ENCODE measurements at regions not wholly inside any gene's neighbourhood (a gene's known extent, or its start where the extent isn't known, plus 50 kb on each side); places are given as distances from the start of the nearest gene placed in this dataset.
A peak's percentile ranks its signal among the peaks of the same experiment; 100 is the strongest.
"Not testable (repeated sequence)": the region's sequence is repeated elsewhere in the genome, so short reads cannot be mapped to it uniquely, and the experiment has no call there.

DNA sequence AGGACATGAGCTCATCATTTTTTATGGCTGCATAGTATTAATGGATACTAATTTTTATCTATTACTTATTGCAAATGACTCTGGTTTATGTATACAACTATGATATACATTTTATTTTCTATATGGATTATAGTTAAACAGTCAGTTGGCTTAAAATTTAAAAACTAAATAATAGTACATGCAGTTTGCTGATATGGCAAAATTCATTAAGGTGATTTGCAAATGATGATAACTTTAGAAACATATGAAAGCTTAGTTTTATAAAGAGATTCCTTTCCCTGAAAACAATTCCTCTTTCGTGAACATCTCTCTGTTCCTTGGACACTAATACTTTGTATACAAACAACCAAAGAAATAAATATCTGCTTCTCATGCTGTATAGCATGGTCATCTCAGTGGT lies 165.5 kb upstream of the SEMA3E start:
- ATAC-seq, result no peak
- TF ChIP-seq PPARA (CRISPR knock-in tag; IDR thresholded peaks at IDR 0.05; ENCODE audit: borderline replicate concordance) (no peak), TSHZ2 (CRISPR knock-in tag; IDR thresholded peaks at IDR 0.05) (no peak), ARNTL (CRISPR knock-in tag; IDR thresholded peaks at IDR 0.05; ENCODE audit: borderline replicate concordance, low read depth) (no peak), ZNF8 (CRISPR knock-in tag; IDR thresholded peaks at IDR 0.05) (no peak), TOX (CRISPR knock-in tag; IDR thresholded peaks at IDR 0.05; ENCODE audit: borderline replicate concordance) (no peak), CREB5 (CRISPR knock-in tag; IDR thresholded peaks at IDR 0.05; ENCODE audit: low read depth) (no peak), ZNF565 (CRISPR knock-in tag; conservative IDR thresholded peaks at IDR 0.05; ENCODE audit: low read depth) (no peak), ISL1 (CRISPR knock-in tag; IDR thresholded peaks at IDR 0.05) (no peak)

GRCh38 chr7:83812563-83812962 lies 163.6 kb upstream of the SEMA3E start:
- not testable (repeated sequence) for ATAC-seq
- TF ChIP-seq ZNF8 (CRISPR knock-in tag; IDR thresholded peaks at IDR 0.05), result peak; percentile 59; the same call in 1 of the 2 replicates

DNA sequence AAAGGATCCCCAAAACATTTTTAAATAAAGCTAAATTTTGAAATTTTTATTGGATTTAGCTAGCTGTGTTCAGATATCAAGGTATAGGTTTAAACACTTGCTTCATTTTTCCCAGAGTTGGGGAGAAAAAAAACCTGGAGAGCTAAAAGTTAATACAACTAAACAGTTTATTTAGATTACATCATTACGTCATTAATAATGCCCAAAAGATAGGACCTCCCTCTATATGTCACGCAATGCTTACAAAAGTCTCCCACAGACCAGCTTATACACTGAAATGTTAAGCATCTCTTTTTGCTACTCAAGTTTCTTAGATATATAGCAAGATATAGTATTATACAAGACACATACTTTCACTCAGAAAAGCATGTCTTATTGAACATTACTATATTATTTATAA lies 160.0 kb upstream of the SEMA3E start:
- TF ChIP-seq BACH2 (CRISPR knock-in tag; IDR thresholded peaks at IDR 0.05; ENCODE audit: borderline replicate concordance), result no peak
- TF ChIP-seq, protein P1, sequence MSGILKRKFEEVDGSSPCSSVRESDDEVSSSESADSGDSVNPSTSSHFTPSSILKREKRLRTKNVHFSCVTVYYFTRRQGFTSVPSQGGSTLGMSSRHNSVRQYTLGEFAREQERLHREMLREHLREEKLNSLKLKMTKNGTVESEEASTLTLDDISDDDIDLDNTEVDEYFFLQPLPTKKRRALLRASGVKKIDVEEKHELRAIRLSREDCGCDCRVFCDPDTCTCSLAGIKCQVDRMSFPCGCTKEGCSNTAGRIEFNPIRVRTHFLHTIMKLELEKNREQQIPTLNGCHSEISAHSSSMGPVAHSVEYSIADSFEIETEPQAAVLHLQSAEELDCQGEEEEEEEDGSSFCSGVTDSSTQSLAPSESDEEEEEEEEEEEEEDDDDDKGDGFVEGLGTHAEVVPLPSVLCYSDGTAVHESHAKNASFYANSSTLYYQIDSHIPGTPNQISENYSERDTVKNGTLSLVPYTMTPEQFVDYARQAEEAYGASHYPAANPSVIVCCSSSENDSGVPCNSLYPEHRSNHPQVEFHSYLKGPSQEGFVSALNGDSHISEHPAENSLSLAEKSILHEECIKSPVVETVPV (CRISPR knock-in tag; IDR thresholded peaks at IDR 0.05), result no peak
- TF ChIP-seq TOX (CRISPR knock-in tag; IDR thresholded peaks at IDR 0.05; ENCODE audit: borderline replicate concordance), result no peak
- no peak for TF ChIP-seq GLIS3 (CRISPR knock-in tag; IDR thresholded peaks at IDR 0.05)
- TF ChIP-seq SNAI2 (CRISPR knock-in tag; IDR thresholded peaks at IDR 0.05), result no peak
- TF ChIP-seq ZNF565 (CRISPR knock-in tag; conservative IDR thresholded peaks at IDR 0.05; ENCODE audit: low read depth), result no peak
- no peak for TF ChIP-seq ISL1 (CRISPR knock-in tag; IDR thresholded peaks at IDR 0.05)
- TF ChIP-seq, protein P2, sequence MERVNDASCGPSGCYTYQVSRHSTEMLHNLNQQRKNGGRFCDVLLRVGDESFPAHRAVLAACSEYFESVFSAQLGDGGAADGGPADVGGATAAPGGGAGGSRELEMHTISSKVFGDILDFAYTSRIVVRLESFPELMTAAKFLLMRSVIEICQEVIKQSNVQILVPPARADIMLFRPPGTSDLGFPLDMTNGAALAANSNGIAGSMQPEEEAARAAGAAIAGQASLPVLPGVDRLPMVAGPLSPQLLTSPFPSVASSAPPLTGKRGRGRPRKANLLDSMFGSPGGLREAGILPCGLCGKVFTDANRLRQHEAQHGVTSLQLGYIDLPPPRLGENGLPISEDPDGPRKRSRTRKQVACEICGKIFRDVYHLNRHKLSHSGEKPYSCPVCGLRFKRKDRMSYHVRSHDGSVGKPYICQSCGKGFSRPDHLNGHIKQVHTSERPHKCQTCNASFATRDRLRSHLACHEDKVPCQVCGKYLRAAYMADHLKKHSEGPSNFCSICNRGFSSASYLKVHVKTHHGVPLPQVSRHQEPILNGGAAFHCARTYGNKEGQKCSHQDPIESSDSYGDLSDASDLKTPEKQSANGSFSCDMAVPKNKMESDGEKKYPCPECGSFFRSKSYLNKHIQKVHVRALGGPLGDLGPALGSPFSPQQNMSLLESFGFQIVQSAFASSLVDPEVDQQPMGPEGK (CRISPR knock-in tag; IDR thresholded peaks at IDR 0.05; ENCODE audit: borderline replicate concordance), result no peak
- no peak for TF ChIP-seq TCF4 (CRISPR knock-in tag; IDR thresholded peaks at IDR 0.05; ENCODE audit: borderline replicate concordance)
- TF ChIP-seq ZNF70 (CRISPR knock-in tag; IDR thresholded peaks at IDR 0.05), result no peak
- TF ChIP-seq PPARA (CRISPR knock-in tag; IDR thresholded peaks at IDR 0.05; ENCODE audit: borderline replicate concordance), result no peak
- no peak for ATAC-seq

DNA sequence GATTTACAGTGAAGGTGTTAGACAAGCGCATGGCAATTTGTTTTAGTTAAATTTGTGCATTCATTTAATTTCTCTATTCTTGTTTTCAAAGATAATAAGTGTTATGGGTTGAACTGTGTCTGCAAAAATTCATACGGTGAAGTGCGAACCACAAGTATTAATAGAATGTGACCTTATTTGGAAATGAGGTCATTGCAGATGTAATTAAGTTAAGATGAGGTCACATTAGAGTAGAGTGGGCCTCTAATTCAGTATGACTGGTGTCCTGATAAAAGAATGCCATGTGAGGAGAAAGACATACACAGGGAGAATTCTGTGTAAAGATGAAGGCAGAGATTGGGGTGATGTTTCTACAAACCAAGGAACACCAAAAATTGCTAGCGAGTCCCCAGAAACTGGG lies 158.8 kb upstream of the SEMA3E start:
- ATAC-seq, result no peak
- no peak for TF ChIP-seq PPARA (CRISPR knock-in tag; IDR thresholded peaks at IDR 0.05; ENCODE audit: borderline replicate concordance)
- TF ChIP-seq OSR1 (CRISPR knock-in tag; IDR thresholded peaks at IDR 0.05), result no peak
- TF ChIP-seq, protein P2 (CRISPR knock-in tag; IDR thresholded peaks at IDR 0.05; ENCODE audit: borderline replicate concordance), result no peak
- TF ChIP-seq TSHZ2 (CRISPR knock-in tag; IDR thresholded peaks at IDR 0.05), result no peak
- peak; percentile 74 for TF ChIP-seq ISL1 (CRISPR knock-in tag; IDR thresholded peaks at IDR 0.05)
- TF ChIP-seq RARB (CRISPR knock-in tag; IDR thresholded peaks at IDR 0.05), result no peak
- 0 out of 2 replicates have a peak, but pooled peaks have one; percentile 40 for TF ChIP-seq ESRRG (CRISPR knock-in tag; IDR thresholded peaks at IDR 0.05)
- peak; percentile 30; the same call in 1 of the 2 replicates for TF ChIP-seq TCF4 (CRISPR knock-in tag; IDR thresholded peaks at IDR 0.05; ENCODE audit: borderline replicate concordance)
- no peak for TF ChIP-seq ARNTL (CRISPR knock-in tag; IDR thresholded peaks at IDR 0.05; ENCODE audit: borderline replicate concordance, low read depth)
- no peak for TF ChIP-seq ZFP30 (CRISPR knock-in tag; IDR thresholded peaks at IDR 0.05)
- TF ChIP-seq GLIS3 (CRISPR knock-in tag; IDR thresholded peaks at IDR 0.05), result no peak
- TF ChIP-seq ZC3H10 (CRISPR knock-in tag; IDR thresholded peaks at IDR 0.05), result no peak
- TF ChIP-seq TOX (CRISPR knock-in tag; IDR thresholded peaks at IDR 0.05; ENCODE audit: borderline replicate concordance), result no peak
- no peak for TF ChIP-seq ZNF70 (CRISPR knock-in tag; IDR thresholded peaks at IDR 0.05)
- TF ChIP-seq SNAI2 (CRISPR knock-in tag; IDR thresholded peaks at IDR 0.05), result 0 out of 2 replicates have a peak, but pooled peaks have one; percentile 26
- no peak for TF ChIP-seq ZNF565 (CRISPR knock-in tag; conservative IDR thresholded peaks at IDR 0.05; ENCODE audit: low read depth)
- TF ChIP-seq CREB5 (CRISPR knock-in tag; IDR thresholded peaks at IDR 0.05; ENCODE audit: low read depth), result peak; percentile 96
